NCI-H345 (cell line): ENCODE measurements at regions not wholly inside any gene's neighbourhood (a gene's known extent, or its start where the extent isn't known, plus 50 kb on each side); places are given as distances from the start of the nearest gene placed in this dataset.

Experiments used
- DNase-seq: peaks from one replicate; lab custom pipeline; 2025; lab: John Stamatoyannopoulos, UW

GRCh38 chr2:226620176-226620575, 179.4 kb downstream of the IRS1 start:
- DNase-seq = no peak

- DNase-seq = no peak
Observed at GRCh38 chr2:226619707-226620106, 179.9 kb downstream of the IRS1 start.

- no peak for DNase-seq
Observed at GRCh38 chr2:226618875-226619605, 180.6 kb downstream of the IRS1 start.

DNA sequence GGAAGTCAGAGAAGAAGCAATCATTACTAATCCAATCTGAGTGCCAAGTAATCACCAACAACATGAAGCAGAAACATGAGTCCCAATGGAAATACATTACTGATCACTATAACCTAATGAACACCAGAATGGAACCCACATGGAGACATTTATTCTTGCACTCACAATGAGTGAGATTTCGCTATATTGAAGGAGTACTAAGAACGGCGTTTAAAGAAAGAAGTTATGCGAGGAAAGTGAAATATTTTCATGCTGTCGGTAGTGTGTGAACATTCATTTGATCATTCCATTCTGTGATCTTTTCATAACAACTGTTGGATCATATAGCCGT, 181.1 kb downstream of the IRS1 start:
- no peak for DNase-seq

DNA sequence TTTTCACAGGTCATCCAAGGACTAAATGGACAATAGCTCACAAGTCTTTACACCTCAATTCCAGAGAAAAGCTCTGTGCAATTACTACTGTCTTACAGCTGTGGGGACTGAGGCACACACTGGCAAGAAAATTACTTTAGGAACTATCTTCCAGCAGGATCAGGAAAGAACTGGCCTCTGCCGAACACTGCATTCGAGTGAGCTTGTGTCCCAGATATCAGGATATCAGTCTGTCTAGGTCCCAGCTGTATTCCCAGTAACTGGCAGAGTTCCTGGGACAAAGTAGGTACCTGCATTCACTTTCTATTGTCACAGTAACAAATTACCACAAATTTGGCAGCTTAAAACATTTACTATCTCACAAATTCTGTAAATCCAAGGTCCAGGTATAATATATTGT, 183.7 kb downstream of the IRS1 start:
- DNase-seq = no peak

DNA sequence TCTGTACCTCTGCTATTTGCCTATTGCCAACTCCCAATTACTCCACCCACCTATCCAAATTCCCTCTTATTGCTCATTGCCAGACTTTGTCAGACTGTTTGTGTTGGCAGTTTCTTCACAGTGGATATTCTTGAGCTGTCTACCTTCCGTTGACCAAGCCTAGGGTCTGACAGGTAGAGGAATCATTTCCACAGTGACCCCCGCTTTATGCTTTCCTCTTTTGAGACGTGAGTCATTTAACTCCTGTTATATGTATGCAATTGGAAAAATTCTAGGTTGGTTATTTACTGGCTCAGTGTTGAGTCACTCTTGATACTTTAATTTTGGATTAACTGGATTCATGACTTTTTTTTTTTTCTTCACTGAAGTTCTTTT, 187.7 kb downstream of the IRS1 start:
- DNase-seq = no peak

DNA sequence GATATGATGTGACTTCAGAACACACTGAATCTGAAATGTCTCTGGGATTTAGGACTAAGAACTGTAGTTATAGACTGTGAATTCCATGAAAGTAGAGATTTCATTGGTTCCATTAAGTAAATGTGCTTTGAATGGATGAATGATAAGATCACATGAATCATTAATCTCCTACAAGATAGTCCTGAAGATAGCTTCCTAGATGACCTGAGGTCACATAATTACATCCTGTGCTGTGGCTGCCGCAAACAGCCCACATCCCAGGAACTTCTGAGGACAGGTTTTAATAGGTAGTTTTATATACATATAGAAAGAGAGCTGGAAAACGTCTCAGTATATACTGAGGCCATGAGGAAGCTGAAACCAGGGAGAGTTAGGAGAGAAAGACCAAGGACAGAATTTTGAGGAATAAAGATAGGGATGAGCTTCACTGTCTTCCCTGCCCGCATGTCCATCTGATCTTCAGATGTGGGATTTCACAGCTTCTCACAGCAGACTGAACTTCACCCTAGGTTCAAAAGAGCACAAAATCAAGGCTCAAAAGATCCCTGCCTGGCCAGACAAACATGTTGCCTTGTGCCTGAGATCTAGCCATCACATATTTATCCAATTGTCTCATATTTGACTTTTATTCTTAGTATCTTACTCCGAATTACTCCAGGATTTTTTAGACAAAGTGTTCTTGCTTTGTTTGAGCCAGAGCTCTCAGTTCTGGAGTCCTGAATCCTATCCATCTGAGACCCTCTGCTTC, 188.2 kb downstream of the IRS1 start:
- no peak for DNase-seq

DNA sequence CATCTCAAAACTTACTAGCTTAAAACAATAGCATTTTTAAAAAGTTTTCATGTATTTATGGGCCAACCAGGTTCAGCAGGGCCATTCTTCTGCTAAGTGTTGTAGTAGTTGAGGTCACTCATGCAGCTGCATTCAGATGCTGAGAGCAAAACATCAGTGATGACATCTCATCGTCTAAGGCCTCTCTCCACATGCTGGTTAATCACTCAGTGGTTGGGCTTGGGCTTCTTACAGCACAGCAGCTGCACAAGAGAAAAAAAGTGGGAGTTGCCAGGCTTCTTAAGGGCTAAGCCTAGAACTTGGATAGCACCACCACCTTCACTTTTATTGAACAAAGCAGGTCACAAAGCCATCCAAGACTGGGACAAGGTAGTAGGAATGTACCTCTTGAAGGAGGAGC, 190.3 kb downstream of the IRS1 start:
- DNase-seq = no peak

- no peak for DNase-seq
Observed at GRCh38 chr2:226608451-226608850, 191.2 kb downstream of the IRS1 start.

DNA sequence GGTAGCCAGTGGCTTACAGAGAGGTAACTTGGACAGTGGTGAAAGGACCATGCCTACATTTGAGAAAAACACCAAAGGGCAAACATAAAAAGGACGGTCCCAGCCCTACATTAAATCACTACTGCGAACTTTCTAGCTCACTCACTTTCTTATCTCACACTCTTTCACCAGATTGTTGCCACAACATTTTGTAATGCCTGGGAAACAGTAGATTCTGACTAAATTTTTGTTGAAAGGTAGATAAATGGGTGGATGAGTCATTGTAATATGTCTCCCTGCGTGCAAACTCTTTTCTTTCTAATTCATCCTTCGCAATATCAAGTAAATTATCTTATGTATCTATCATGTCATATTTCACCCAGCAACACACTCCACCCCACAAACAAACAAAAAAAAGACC, 192.2 kb downstream of the IRS1 start:
- no peak for DNase-seq

- no peak for DNase-seq
Observed at GRCh38 chr2:226605642-226606041, 194.0 kb downstream of the IRS1 start.

DNA sequence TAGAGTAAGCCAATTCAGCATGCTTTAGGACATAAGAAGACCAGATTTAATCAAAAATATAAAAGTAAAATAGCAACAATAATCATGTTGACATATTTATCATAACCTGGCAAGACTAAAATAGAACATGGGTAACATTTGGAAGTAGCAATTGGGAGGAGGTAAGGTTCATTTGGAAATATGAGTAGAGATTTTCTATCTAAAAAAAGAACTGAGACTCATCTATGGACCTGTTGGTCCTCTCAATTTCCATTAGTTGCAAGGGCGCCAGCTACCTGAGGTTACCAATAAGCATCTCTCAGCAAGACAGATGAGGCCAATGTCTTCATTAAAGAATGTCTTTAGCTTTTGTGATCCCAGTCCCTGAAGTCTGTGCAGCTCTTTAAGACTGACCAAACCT, 196.0 kb downstream of the IRS1 start:
- DNase-seq = no peak

GRCh38 chr2:226601881-226602662, 197.5 kb downstream of the IRS1 start:
- DNase-seq = no peak

- no peak for DNase-seq
Observed at GRCh38 chr2:226600802-226601201, 198.8 kb downstream of the IRS1 start.

GRCh38 chr2:226600184-226600583, 199.4 kb downstream of the IRS1 start:
- DNase-seq = no peak

DNA sequence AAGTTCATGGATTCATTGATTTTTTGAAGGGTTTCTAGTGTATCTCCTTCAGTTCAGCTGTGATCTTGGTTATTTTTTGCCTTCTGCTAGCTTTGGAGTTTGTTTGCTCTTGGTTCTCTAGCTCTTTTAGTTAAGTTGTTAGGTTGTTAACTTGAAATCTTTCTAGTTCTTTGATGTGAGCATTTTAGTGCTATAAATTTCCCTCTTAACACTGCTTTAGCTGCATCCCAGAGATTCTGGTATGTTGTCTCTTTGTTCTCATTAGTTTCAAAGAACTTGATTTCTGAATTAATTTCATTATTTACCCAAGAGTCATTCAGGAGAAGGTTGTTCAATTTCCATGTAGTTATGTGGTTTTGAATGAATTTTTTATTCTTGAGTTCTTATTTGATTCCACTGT, 210.6 kb downstream of the IRS1 start:
- DNase-seq = no peak

GRCh38 chr2:226585130-226585561, 214.5 kb downstream of the IRS1 start:
- DNase-seq = no peak

DNA sequence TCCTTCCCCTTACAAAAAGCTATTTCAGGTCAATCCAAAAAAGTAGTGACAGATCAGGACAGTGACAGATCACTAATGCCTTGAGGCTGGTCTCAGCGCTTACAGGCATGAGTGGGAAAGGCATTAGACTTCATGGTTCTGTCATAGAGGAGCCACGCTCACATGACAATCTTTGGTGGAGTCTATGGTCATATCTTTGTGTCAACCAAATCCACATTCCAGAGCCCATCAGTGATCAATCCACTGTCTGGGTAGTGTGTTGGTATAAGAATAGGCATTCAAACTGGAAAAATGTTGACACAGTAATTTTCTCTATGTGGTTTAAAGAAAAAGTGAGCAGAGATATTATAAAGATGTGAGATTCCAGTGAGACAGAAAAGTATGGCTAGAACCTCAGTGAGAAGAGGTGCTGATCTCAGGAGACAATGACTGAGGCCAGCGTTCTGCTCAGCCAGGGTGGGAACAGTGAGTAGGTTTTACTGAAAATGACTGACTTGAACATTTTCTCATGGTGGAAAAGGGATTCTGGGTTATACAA, 215.0 kb downstream of the IRS1 start:
- no peak for DNase-seq

GRCh38 chr2:226583715-226584114, 215.9 kb downstream of the IRS1 start:
- DNase-seq = no peak

DNA sequence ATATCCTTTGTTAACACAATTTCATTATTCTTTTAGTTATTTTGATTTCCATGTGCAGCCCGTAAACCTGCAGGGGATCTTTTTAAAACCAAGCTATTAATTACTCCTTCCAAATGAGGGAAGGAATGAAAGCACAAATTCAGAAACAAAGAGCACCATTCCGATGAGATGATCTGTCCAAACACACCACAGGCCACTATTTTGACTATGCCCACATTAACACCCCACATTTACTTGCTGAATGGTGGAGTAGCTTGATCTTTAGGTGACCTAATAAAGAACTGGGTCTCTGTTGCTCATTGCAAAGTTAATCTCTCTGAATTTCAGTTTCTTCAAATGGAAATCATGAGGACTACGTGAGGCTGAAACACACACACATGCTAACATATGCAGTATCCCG, 218.0 kb downstream of the IRS1 start:
- no peak for DNase-seq

DNA sequence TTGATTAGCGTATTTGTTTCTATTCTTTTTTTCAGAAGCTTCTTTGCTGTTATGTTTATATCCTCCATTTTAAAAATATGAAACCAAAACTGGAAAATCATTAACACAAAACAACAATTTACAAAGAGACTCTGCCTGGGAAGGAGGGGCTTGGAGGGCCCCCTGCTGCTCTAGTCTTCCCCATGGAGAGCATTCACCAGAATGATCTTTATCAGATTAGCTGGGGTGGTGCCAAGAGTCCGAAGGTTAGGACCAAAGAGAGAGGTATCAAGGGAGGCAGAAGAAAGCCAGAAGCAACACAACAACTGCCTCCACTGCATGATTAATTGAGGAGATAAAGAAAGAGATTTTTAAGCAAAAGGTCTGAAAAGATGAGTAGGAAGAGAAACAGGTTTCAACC, 218.6 kb downstream of the IRS1 start:
- DNase-seq = no peak

DNA sequence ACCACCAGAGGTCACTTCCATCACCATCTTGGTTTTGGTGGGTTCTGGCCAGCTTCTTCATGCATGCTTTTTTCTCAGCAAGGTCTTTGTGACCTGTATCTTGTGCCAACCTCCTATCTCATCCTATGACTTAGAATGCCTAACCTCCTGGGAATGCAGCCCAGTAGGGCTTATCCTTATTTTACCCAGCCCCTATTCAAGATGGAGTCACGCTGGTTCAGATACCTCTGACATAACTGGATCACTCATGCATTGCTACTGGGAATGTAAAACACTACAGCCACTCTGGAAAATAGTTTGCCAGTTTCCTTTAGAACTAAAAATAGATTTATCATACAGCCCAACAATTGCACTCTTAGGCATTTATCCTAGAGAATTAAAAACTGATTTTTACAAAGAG, 219.2 kb downstream of the IRS1 start:
- DNase-seq = no peak

- DNase-seq = no peak
Observed at GRCh38 chr2:226579519-226579918, 220.1 kb downstream of the IRS1 start.
